NOMO-1 treated with DMSO at 0.1 percent for 48 hours (cell line): ENCODE measurements at regions not wholly inside any gene's neighbourhood (a gene's known extent, or its start where the extent isn't known, plus 50 kb on each side); places are given as distances from the start of the nearest gene placed in this dataset.
"Not testable (repeated sequence)": the region's sequence is repeated elsewhere in the genome, so short reads cannot be mapped to it uniquely, and the experiment has no call there.

Source experiments
- DNase-seq: peaks from one replicate; lab custom pipeline; 2025; ENCODE audit not compliant: unreplicated experiment; lab: John Stamatoyannopoulos, UW

DNA sequence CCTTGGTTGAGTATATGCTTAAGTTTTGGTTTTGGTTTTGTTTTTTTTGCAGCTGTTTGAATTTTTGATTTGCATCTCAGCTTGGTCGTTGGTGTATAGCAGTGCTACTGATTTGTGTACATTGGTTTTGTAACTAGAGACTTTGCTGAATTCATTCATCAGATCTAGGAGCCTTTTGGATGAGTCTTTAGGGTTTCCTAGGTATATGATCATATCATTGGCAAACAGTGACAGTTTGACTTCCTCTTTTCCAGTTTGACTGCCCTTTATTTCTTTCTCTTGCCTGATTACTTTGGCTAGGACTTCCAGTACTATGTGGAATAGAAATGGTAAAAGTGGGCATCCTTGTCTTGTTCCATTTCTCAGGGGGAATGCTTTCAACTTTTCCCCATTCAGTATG lies 1174.9 kb downstream of the PLA2G4A start:
- DNase-seq = not testable (repeated sequence)

DNA sequence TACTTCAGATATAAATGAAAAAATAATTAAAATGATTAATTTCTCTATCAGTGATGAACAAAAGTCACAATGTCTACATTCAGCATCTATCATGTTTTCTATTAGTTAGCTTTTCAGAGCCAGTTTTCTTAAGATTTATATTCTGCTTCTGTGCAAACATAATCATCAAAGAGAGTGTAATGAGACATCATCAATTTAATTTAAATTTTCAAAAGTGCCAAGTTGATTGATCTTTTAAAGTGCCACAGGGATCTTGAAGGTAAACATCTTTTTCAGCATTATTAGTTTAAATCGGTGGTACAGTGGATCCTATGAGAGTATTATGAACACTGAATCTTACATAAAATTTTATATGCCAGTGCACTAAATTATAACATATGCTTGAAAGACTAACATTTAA lies 1176.1 kb downstream of the PLA2G4A start:
- no peak for DNase-seq

DNA sequence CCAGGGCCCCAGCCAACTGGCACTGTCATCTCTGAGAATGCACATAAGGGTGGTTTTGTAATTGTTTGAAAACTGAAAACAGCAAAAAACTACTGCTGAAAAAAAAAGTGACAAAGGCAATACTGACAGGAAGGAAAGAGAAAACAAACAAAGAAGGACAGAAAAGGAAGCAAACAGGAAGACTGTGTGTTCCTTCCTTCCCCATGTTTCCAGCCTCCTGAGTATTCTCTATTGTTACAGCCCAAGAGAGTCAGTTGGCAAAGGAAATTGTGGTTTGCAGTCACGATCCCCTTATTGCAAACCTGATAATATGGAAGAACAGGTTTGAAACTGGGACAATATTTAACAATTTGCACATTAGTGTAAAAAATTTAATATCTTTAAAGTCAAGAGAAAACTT lies 1177.6 kb downstream of the PLA2G4A start:
- DNase-seq = no peak

DNA sequence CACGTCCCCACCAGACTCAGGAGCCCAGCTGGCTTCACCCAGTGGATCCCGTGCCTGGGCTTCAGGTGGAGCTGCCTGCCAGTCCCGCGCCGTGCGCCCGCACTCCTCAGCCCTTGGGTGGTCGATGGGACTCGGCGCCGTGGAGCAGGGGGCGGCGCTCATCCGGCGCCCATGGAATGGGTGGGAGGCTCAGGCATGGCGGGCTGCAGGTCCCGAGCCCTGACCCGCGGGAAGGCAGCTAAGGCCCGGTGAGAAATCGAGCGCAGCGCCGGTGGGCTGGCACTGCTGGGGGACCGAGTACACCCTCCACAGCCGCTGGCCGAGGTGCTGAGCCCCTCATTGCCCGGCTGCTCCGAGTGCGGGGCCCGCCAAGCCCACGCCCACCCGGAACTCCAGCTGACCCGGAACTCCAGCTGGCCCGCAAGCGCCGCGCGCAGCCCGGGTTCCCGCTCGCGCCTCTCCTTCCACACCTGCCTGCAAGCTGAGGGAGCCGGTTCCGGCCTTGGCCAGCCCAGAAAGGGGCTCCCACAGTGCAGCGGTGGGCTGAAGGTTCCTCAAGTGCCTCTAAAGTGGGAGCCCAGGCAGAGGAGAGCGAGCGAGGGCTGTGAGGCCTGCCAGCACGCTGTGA lies 1184.6 kb downstream of the PLA2G4A start:
- not testable (repeated sequence) for DNase-seq

DNA sequence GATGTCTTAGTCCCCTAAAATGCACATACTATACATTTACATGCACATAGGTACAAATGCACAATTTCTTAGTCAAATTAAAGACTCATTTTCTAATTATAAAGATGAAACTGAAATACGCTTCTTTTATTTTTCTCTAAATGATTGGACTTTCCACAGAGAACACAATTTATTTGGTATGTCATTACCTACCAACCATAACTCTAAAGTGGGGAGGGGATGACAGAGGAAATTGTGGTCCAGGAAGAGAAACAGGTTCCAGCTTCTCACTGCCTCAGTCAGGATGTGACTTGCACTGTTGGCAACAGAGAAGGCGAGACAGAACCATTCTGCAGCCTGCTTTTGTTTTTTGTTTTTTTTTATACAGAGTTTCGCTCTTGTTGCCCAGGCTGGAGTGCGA lies 1189.2 kb downstream of the PLA2G4A start:
- DNase-seq = no peak

DNA sequence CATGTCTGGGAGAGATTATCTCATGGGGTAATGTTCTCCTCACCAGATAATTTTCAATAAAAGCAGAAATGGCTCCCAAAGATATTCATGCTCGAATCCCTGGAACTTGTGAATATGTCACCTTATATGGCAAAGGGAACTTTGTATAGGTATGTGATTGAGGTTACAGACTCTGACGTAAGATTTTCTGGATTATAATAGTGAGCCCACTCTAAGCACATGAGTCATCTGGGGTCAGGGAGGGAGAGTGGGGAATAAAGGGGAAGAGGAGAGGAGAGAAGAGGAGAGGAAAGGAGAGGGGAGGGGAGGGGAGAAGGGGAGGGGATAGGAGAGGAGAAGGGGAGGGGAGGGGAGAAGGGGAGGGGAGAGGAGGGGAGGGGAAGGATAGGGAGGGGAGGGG lies 1193.9 kb downstream of the PLA2G4A start:
- DNase-seq = no peak

DNA sequence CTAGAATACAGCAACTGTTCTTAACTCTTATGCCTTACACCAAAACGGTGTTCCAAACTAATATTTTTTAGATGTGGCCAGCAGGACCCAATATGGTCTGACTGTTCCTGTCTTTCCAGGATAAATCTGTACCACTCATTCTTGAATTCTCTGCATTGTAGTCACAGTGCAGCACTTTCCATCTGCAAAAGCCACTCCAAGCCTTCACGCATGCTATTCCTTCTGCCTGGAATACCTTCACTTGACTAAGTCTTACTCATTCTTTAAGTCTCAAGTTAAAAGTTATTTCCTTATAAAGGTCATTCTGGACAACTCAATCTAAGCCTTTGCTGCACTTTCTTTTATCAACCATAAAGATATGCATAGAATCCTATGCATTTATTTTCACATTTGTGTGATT lies 1194.5 kb downstream of the PLA2G4A start:
- no peak for DNase-seq

DNA sequence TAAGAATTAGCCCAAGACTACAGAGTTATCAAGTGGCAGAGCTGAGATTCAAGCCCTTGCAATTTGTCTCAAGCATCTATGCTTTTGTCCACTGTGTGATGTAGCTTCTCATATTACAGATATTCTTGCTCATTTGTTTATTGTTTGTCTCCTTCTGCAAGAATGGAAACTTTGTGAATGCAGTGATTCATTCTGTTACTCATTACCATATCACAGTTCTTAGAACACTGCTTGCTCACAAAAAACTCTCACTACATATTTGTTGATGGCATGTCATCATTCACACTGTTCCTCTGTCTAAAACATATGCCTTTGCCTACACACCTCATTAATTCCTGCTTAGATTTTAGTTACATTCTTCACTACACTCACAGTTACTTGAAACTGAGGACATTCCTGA lies 1198.9 kb downstream of the PLA2G4A start:
- no peak for DNase-seq

DNA sequence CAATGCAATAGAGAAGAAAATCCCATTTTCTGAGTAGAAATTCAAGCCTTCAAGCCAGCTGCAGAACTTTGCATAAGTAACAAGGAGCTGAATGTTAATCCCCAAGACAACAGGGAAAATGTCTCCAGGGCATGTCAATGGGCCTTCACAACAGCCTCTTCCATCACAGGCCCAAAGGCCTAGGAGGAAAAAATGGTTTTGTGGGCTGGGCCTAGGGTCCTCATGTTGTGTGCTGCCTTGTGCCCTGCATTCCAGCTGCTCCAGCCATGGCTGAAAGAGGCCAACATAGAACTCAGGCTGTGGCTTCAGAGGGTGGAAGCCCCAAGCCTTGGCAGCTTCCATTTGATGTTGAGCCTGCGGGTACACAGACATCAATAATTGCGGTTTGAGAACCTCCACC lies 1208.8 kb downstream of the PLA2G4A start:
- not testable (repeated sequence) for DNase-seq

DNA sequence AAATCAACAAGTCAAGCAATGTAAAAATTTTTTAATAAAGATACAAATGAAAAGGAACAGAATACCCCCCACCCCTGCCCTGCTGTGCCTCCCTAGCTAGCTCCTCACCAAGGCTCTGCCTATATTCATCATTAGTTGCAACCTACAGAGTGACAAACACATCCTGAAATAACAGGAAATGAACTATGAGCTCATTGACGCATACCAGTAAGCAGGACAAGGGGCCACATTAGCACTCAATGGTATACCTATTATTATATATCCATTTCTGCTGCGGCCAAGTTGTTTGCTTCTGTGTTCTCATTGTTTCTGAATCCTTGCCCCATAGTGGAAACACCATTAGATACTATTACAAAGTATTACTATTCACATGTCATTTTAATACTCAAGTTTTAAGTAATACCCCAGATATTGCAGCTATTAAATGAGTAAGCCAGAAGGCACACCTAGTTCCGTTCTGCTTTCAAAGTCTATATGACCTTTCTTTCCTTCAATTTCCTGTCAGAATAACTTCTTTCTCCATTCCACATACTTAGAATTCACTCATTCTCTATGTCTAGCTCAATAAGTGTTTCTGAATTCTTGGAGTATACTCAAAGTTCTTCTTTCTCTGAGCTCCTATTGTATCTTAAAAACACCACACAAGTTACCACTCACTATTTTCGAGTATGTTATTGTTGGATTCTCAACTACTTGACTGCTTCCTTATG lies 1214.9 kb downstream of the PLA2G4A start:
- no peak for DNase-seq

DNA sequence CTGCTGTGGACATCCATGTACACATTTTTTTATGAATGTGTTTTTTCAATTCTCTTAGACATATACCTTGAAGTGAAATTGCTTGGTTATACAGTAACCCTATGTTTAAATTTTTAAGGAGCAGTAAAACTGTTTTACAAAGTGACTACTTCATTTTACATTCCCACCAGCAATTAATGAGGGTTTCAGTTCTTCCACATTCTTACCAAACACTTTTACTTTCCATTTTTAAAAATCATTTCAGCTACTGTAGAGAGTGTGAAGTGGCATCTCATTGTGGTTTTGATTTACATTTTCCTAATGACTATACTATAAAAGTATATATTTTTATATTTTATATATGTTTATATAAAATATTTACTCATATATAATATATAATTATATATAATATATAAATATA lies 1221.5 kb downstream of the PLA2G4A start:
- no peak for DNase-seq

DNA sequence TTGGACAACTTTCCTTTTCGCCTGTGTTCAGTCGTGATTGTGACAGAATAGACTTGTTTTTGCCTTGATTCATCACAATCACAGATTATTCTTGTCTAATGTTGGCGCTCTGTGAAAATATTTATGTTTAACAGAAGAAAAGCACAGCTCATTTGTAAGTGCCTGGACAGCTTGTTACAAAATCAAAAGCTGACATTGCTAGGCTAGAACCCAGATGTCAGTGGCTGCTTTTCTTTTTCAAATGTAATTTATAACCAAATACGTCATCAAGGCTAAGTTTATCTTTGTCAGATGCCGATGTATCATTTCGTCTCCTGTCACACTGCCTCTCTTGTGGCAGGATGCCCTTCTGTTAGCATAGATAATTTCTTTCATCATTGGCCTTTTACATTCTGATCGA lies 1227.3 kb downstream of the PLA2G4A start:
- DNase-seq = no peak

DNA sequence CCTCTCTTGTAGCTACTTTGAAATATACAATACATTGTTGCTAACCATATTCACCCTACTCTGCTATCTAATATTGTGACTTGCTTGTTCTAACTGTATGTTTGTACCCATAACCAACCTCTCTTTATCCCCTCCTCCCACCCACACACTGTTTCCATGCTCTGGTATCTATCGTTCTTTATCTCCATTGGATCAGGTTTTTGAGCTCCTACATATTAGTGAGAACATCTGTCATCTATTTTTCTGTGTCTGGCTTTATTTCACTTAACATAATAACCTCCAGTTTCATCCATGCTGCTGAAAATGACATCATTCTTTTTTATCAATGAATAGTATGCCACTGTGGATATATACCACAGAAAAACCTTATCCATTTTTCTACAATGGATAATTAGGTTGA lies 1230.1 kb downstream of the PLA2G4A start:
- no peak for DNase-seq

DNA sequence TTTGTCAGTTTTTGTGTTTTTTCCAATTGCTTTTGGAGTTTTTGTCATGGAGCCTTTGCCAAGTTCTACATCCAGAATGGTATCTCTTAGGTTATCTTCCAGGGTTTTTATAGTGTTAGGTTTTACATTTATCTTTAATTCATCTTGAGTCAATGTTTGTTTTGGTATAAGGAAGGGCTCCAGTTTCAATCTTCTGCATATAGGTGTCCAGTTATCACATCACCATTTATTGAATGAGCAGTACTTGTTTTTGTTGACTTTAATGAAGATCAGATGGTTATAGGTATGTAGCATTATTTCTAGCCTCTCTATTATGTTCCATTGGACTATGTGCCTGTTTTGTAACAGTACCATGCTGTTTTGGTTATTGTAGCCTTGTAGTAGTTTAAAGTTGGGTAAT lies 1233.1 kb downstream of the PLA2G4A start:
- no peak for DNase-seq

DNA sequence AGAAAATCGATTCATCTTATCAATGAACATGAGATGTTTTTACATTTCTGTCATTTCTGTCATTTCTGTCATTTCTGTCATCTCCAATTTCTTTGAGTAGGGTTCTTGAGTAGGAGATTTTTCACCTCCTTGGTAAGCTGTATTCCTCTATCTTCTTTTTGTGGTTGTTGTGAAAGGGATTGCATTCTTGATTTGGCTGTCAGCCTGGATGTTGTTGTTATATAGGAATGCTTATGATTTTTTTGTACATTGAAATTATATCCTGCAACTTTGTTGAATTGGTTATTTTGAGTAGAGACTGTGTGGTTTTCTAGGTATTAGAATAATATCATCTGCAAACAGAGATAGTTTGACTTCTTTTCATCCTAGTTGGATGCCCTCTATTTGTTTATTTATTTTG lies 1233.7 kb downstream of the PLA2G4A start:
- no peak for DNase-seq

DNA sequence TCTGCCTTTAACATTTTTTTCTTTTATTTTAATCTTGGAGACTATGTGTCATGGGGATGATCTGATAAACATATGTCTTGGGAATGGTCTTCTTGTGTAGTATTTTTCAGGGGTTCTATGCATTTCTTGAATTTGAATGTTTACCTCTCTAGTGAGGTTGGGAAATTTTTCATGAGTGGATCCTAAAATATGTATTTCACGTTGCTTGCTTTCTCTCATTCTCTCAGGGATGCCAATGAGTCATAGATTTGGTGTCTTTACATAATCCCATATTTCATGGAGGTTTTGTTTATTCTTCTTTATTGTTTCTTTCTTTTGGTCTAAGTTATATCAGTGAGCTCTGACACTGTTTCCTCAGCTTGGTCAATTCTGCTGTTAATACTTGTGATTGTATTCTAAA lies 1237.2 kb downstream of the PLA2G4A start:
- no peak for DNase-seq

DNA sequence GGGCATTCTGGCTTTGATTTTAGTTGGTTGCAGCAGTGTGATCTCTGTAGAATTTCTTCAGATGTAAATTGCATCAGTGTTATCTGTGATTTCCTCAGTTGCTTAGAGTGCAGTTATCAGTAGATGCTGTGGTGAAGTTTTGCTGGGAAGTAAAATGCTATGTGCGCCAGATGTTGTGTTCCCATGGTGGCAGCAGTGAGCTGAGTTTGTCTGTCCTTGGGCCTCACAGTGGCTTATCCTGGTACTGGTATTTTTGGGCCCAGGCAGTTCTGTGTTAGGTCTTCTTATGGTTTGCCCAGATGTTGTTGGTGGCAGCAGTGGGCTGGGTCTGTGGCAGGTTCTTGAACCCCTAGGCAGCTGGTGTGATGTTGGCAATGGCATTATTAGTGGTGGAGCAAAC lies 1242.1 kb downstream of the PLA2G4A start:
- no peak for DNase-seq

DNA sequence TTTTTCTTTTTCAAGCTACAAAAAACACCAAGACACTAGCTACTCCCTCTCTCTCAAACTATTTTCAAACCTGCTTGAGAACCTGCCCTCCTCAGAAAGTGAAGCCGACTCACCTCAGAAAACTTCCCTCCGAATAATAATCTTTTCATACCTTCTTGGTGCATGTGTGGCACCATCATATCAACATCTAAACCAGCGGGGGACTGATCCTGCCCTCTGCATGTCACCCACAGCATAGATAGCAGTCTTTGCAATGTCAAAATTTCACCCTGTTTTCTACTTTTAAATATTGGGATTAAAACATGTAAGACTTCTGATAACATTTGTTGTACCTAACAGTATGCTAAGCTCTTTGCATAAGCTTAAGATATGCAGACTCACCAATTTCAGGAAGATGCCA lies 1260.3 kb downstream of the PLA2G4A start:
- DNase-seq = no peak

DNA sequence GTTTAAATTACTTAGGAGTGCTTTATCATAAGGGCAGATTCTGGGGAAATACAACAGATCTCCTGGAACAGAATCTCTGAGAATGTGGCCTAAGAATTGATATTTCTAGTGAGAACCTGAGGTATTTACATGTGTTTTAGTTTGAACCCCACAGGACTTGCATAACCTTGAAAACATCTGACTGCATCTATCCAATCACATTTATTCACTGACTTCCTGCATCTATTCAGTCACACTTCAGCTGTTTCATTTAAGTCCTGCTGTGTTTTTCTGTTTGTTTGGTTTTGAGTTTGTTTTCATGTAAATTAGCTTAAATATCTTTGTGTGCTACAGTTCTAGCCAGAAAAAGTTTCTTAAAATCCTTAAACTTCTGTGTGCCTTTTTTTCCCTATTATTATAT lies 1260.7 kb downstream of the PLA2G4A start:
- no peak for DNase-seq

DNA sequence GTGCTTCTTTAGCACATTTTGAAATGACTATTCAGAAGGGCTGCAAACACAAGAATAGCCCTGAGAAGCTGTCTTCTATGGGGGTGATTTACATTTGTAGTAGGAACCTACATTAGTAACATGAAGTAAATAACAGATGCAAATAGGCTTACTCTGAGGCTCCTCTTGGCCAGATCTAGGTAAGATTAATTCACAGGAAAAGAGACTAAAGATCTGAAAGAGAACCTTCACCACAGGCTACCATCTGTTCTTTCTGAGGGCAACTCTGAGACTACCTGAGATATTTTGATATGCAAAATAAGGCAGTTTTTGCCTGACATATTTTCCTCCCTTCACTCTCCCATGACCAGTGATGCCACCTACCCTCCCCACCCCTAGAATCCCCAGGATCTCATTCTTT lies 1267.8 kb downstream of the PLA2G4A start:
- no peak for DNase-seq

DNA sequence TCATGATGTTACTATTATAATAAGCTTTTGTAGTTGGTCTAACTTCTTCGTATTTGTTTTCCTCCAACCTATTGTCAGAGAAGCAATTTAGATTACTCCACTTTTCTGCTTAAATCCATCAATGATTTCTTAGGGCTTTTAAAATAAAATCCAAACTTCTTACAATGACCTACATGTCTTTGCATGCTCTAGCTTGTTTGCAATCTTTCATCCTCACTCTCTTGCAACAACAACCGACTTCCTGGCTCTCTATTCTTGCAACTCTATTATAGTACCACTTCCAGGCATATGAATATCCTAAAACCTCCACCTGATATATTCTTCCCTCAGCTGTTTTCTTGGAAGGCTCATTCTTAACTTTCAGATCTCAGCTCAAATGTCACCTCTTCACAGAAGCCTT lies 1288.7 kb downstream of the PLA2G4A start:
- no peak for DNase-seq

DNA sequence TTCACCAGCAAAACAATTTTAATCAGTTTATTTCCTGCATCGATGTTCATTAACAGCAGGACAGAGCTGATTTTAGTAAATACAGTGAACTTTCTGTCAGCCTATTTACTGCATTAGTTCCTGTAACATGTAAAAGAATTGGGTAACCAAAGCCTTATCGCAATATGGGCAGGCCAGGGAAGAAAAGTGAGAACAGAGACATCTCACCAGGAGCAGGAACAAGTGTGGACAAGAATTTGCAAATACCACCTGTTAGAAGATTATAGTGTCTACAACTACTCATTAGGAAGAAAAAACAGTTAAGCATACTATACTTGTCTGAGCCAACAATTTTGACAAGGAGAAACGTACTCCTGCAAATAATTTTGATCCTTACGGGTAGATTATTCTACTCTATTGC lies 1293.9 kb downstream of the PLA2G4A start:
- no peak for DNase-seq

DNA sequence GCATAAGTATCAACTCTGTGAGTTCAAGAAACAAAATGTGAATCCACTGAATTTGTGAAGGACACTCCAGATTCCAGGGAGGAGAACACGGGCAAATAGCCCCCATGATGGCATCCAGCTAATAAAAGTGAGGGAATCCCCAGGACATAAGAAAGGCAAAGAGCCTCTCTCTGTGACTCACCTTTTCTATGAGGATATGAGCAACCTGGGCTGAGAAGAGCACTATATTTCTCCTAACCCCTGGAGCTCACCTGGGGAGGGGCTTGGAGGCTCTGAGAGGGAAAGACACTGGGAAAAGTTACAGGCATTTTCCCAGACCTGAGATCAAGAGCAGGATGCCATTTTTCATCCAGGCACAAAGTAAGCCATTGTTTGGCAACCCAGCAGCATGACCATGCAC lies 1298.8 kb downstream of the PLA2G4A start:
- no peak for DNase-seq
